T-helper 2 cell treated with Interferon-gamma antibody and Interleukin-4, amounts not matched to agents 5 μg/mL and 100 μg/mL, for 36 hours (primary cell): ENCODE measurements at regions not wholly inside any gene's neighbourhood (a gene's known extent, or its start where the extent isn't known, plus 50 kb on each side); places are given as distances from the start of the nearest gene placed in this dataset.

Experiments used
- DNase-seq: peaks from one replicate; pipeline ENCODE4 v3.0.0; 2021; ENCODE audit warnings: low spot score
- H3K27ac Mint-ChIP-seq: one replicate; pipeline ENCODE4 v1.8.0; 2021; ENCODE audit warnings: mild to moderate bottlenecking, mixed read lengths
- H3K27me3 Mint-ChIP-seq: one replicate; pipeline ENCODE4 v1.8.0; 2021; ENCODE audit warnings: low read depth, mixed read lengths
- H3K36me3 Mint-ChIP-seq: one replicate; pipeline ENCODE4 v1.8.0; 2021; ENCODE audit warnings: low read depth, mixed read lengths
- H3K4me1 Mint-ChIP-seq: one replicate; pipeline ENCODE4 v1.8.0; 2021; ENCODE audit warnings: low read depth, mixed read lengths
- H3K4me3 Mint-ChIP-seq: one replicate; pipeline ENCODE4 v1.8.0; 2022; ENCODE audit warnings: mild to moderate bottlenecking, moderate library complexity, mixed read lengths
- H3K9me3 Mint-ChIP-seq: one replicate; pipeline ENCODE4 v1.8.0; 2021; ENCODE audit warnings: mixed read lengths

DNA sequence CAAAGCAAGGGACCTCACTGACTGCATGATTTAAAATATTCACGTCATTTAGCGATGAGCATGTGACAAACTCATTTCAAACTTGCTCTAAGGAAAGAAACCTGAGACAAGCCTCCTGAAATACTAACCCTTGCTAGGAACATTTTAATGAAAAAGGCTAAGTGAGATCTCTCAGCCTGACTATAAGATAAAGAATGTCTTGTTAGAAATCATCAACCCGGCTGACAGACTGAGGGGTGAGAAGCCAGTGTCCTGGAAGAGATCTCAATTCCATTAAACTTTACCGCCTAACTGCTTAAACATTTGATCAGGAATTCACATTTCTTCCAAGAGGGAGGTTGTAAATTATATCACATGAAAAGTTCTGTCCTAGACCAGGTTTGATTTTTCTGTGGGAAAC, 274.8 kb upstream of the EXOC2 start:
- Mint-ChIP-seq H3K9me3 (no peaks in the 10 kb centered on the region), H3K27me3 (peaks cover 4% of the 10 kb centered on the region), H3K4me3 (no peak overlapping the region), H3K36me3 (no peaks in the 10 kb centered on the region), H3K27ac (no peak overlapping the region), H3K4me1 (no peaks in the 10 kb centered on the region)
- DNase-seq: no peak

- Mint-ChIP-seq H3K36me3 (no peaks in the 10 kb centered on the region), H3K27ac (no peak overlapping the region), H3K9me3 (no peaks in the 10 kb centered on the region), H3K4me3 (no peak overlapping the region), H3K27me3 (peaks cover 8% of the 10 kb centered on the region), H3K4me1 (no peaks in the 10 kb centered on the region)
- DNase-seq: no peak
These were observed 272.4 kb upstream of the EXOC2 start for GRCh38 chr6:965343-965742.

DNA sequence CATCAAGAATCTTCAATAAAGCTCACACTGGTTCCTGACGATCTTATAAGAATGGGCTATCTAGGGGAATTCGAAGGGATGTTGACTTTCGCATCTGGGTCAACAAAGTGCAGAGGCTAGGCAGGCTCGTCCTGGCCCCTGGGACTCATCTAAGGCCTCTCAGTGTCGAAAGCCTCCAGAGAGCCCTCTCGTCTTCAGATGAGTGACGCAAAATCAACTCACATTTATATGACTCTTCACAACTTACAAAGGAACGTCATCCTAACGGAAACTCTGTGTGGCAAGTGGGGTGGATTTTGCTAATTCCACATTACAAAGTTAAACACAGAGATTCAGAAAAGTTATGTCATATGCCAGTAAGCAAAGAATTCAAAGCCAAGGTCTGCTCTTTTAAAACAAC, 270.5 kb upstream of the EXOC2 start:
- DNase-seq: no peak
- Mint-ChIP-seq H3K4me1 (no peaks in the 10 kb centered on the region), H3K27me3 (peaks cover 9% of the 10 kb centered on the region), H3K9me3 (no peaks in the 10 kb centered on the region), H3K27ac (no peak overlapping the region), H3K4me3 (no peak overlapping the region), H3K36me3 (no peaks in the 10 kb centered on the region)

GRCh38 chr6:961407-961960, 268.5 kb upstream of the EXOC2 start:
- no peaks in the 10 kb centered on the region for H3K9me3 Mint-ChIP-seq
- H3K27ac Mint-ChIP-seq: no peak overlapping the region
- peaks cover 9% of the 10 kb centered on the region for H3K27me3 Mint-ChIP-seq
- no peaks in the 10 kb centered on the region for H3K4me1 Mint-ChIP-seq
- no peaks in the 10 kb centered on the region for H3K36me3 Mint-ChIP-seq
- DNase-seq: no peak
- no peak overlapping the region for H3K4me3 Mint-ChIP-seq

- H3K27me3 Mint-ChIP-seq: peaks cover 7% of the 10 kb centered on the region
- no peaks in the 10 kb centered on the region for H3K4me1 Mint-ChIP-seq
- H3K9me3 Mint-ChIP-seq: no peaks in the 10 kb centered on the region
- H3K36me3 Mint-ChIP-seq: no peaks in the 10 kb centered on the region
- no peak for DNase-seq
- no peak overlapping the region for H3K4me3 Mint-ChIP-seq
- no peak overlapping the region for H3K27ac Mint-ChIP-seq
These were observed 267.4 kb upstream of the EXOC2 start for GRCh38 chr6:960356-960755.

GRCh38 chr6:958488-958887, 265.5 kb upstream of the EXOC2 start:
- Mint-ChIP-seq H3K27me3 (peaks cover 12% of the 10 kb centered on the region), H3K36me3 (no peaks in the 10 kb centered on the region), H3K27ac (no peak overlapping the region), H3K4me1 (no peaks in the 10 kb centered on the region), H3K4me3 (no peak overlapping the region), H3K9me3 (no peaks in the 10 kb centered on the region)
- DNase-seq: no peak

DNA sequence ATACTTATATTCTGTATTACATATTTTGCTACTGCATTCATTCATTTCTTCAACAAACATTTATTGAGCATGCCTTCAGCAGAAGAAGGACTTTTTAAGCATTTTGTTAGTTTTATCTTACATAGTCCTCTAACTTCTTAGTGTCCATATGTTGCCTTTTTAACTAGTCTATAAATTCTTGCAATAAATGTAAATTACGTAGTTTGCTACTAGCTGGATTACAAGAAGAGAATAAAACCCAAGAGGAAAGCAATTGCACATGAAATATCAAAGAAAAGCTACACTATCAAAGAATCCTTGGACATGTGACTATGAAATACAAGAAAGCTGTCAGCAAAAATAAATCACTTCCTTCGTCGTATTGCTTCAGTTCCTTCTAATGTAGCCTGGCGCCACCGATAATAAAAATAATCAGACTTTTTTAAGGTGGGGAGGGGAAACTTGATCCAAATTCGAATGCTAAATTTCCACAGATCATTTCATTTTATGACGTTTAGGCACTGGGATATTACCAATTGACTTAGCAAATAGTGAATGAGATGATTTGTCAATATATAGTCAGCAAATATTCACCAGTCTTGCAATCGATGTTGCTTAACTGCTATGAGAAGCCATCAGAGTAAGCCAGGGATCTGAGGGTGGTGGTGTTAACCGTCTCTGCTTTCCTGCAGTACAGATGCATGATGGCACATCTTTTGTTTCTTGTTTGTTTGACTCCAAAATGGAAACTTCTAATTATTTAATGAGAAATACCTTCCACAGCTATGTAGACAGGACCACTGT, 258.7 kb upstream of the EXOC2 start:
- no peaks in the 10 kb centered on the region for H3K4me1 Mint-ChIP-seq
- no peaks in the 10 kb centered on the region for H3K36me3 Mint-ChIP-seq
- no peak overlapping the region for H3K4me3 Mint-ChIP-seq
- no peak overlapping the region for H3K27ac Mint-ChIP-seq
- peaks cover 21% of the 10 kb centered on the region for H3K27me3 Mint-ChIP-seq
- no peaks in the 10 kb centered on the region for H3K9me3 Mint-ChIP-seq
- DNase-seq: no peak

- no peaks in the 10 kb centered on the region for H3K36me3 Mint-ChIP-seq
- H3K4me3 Mint-ChIP-seq: no peak overlapping the region
- no peaks in the 10 kb centered on the region for H3K4me1 Mint-ChIP-seq
- H3K27me3 Mint-ChIP-seq: peaks cover 8% of the 10 kb centered on the region
- no peaks in the 10 kb centered on the region for H3K9me3 Mint-ChIP-seq
- no peak for DNase-seq
- no peak overlapping the region for H3K27ac Mint-ChIP-seq
These were observed 254.4 kb upstream of the EXOC2 start for GRCh38 chr6:947235-947934.

DNA sequence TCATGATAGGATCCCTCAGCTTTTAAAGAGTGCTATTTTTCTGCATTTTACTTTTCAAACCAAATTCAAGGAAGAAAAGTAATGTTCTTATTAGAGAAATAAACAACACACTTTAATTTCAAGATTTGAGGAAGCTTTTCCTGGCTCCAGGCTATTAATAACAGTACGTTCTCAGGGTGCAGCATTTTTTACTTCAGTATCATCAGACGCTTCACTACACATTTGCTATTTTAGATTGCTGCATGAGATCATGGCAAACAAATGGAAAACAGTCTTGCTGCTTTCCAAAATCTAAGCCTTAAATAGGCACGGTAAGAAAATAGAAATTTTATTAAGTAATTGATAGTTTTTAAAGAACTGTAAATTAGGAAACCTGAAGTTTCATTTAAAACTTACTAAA, 253.6 kb upstream of the EXOC2 start:
- Mint-ChIP-seq H3K27me3 (peaks cover 6% of the 10 kb centered on the region), H3K4me3 (no peak overlapping the region), H3K27ac (no peak overlapping the region), H3K36me3 (no peaks in the 10 kb centered on the region), H3K9me3 (no peaks in the 10 kb centered on the region), H3K4me1 (no peaks in the 10 kb centered on the region)
- DNase-seq: no peak

GRCh38 chr6:939526-940252, 246.8 kb upstream of the EXOC2 start:
- DNase-seq: no peak
- Mint-ChIP-seq H3K4me3 (no peak overlapping the region), H3K4me1 (no peaks in the 10 kb centered on the region), H3K27me3 (peaks cover 4% of the 10 kb centered on the region), H3K27ac (no peak overlapping the region), H3K36me3 (no peaks in the 10 kb centered on the region), H3K9me3 (no peaks in the 10 kb centered on the region)

DNA sequence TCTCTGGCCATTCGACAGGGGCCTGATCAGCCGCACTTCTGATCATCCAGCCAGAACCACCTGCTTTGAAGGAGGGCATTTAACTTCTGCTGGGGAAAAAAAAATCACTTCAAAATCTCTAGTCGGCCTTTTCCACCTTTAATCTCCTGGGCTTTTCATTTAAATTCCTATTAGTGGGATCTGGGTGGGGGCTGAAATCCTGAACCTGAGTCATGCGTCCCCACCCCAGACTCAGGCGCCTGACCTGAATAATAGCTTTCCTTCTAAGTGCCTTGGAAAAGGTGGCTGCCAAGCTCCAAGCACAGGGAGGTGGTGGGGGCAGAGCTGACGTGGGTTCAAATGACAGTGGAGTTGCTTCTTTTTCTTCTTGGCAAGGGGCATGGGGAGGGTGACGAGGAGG, 246.0 kb upstream of the EXOC2 start:
- Mint-ChIP-seq H3K36me3 (no peaks in the 10 kb centered on the region), H3K27me3 (peaks cover 4% of the 10 kb centered on the region), H3K4me3 (no peak overlapping the region), H3K27ac (no peak overlapping the region), H3K4me1 (no peaks in the 10 kb centered on the region), H3K9me3 (no peaks in the 10 kb centered on the region)
- DNase-seq: no peak

GRCh38 chr6:938271-938905, 245.4 kb upstream of the EXOC2 start:
- Mint-ChIP-seq H3K9me3 (no peaks in the 10 kb centered on the region), H3K36me3 (no peaks in the 10 kb centered on the region), H3K4me3 (no peak overlapping the region), H3K27ac (no peak overlapping the region), H3K27me3 (peaks cover 4% of the 10 kb centered on the region), H3K4me1 (no peaks in the 10 kb centered on the region)
- no peak for DNase-seq

DNA sequence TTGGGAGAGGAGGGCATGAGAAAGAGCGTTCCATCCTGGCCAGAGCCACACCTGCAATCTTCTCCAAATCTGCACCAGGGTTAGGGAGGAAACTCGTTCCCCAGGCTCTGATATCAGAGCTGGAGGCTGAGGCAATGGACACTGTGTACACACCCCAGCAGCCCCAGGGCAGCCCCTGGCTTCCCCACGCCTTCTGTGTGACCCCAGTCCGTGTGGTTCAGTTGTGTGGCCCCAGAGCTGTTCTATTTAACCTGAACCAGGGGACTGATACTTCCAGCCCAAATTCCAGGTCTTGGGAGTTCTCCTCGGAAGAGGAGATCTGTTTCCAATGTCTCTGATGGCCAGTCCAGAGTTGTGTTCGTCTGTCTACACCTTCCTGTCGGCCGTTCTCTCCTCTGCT, 242.6 kb upstream of the EXOC2 start:
- H3K9me3 Mint-ChIP-seq: no peaks in the 10 kb centered on the region
- DNase-seq: no peak
- no peak overlapping the region for H3K4me3 Mint-ChIP-seq
- H3K36me3 Mint-ChIP-seq: no peaks in the 10 kb centered on the region
- H3K27ac Mint-ChIP-seq: no peak overlapping the region
- H3K27me3 Mint-ChIP-seq: peaks cover 6% of the 10 kb centered on the region
- H3K4me1 Mint-ChIP-seq: no peaks in the 10 kb centered on the region

GRCh38 chr6:934686-935085, 241.7 kb upstream of the EXOC2 start:
- H3K9me3 Mint-ChIP-seq: no peaks in the 10 kb centered on the region
- H3K27ac Mint-ChIP-seq: no peak overlapping the region
- H3K27me3 Mint-ChIP-seq: peaks cover 6% of the 10 kb centered on the region
- no peak for DNase-seq
- no peak overlapping the region for H3K4me3 Mint-ChIP-seq
- no peaks in the 10 kb centered on the region for H3K36me3 Mint-ChIP-seq
- no peaks in the 10 kb centered on the region for H3K4me1 Mint-ChIP-seq
